Right kidney (tissue), 1 donor: ENCODE measurements at regions not wholly inside any gene's neighbourhood (a gene's known extent, or its start where the extent isn't known, plus 50 kb on each side); places are given as distances from the start of the nearest gene placed in this dataset.
A peak's percentile ranks its signal among the peaks of the same experiment; 100 is the strongest.

ENCODE experiments used
- DNase-seq: peaks from one replicate; pipeline ENCODE4 v3.0.0-alpha.2; 2016

DNA sequence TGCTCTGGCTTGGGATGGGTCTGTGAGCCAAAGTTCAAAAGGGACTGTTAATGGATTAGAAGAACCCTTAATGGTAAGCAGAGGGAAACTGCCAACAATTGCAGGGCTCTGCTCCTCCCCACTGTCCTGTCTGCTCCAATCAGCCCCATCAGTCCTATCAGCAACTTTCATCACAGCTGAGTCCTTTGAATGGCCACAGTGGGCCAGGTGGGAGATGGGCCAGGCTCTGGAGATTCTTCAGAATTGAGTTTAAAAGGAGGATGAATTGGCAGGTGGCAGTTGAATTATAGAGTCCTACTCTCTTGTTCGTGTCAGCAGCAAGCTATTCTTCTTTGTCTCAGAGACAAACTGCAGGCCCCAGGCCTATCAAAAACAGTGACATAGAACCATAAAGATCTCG lies 573.9 kb downstream of the EPHA4 start:
- no peak for DNase-seq

DNA sequence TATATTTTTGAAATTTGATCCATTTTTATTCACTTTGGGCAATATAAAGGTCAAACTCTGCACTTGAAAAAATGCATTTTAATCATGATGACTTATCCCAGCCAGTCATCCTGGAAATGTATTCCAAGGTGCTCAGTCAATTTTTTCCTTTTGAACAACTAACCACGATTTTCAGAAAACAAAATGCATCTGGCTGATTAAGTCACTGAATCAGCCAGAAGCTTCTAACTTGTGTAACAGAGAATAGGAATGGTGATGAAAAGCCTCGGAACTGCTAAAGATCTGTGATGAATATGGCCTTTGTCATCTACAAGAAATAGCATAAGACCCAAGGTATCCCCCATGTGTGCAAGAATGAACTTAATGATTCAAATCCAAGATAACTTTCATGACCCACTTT lies 572.7 kb downstream of the EPHA4 start:
- no peak for DNase-seq

GRCh38 chr2:221001381-221001801 lies 570.7 kb downstream of the EPHA4 start:
- peak; percentile 17 for DNase-seq

- no peak for DNase-seq
Observed at GRCh38 chr2:221002101-221002685, 569.9 kb downstream of the EPHA4 start.

GRCh38 chr2:221005338-221005737 lies 566.8 kb downstream of the EPHA4 start:
- no peak for DNase-seq

GRCh38 chr2:221006084-221006483 lies 566.0 kb downstream of the EPHA4 start:
- DNase-seq = no peak

DNA sequence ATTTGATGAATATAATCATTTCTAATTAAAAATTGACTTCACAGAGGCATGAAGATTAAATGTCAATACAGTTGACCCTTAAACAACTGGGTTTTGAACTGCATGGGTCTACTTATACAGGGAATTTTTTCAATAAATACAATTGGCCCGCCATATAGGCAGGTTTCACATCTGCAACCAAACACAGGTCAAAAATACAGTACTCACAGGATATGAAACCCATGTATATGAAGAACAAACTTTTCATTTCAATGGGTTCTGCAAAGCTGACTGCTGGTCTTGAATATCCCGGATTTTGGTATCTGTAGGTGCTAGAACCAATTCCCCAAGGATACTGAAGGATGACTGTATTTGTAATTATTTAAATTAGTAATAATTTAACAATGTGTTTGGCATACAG lies 555.6 kb downstream of the EPHA4 start:
- DNase-seq = no peak

DNA sequence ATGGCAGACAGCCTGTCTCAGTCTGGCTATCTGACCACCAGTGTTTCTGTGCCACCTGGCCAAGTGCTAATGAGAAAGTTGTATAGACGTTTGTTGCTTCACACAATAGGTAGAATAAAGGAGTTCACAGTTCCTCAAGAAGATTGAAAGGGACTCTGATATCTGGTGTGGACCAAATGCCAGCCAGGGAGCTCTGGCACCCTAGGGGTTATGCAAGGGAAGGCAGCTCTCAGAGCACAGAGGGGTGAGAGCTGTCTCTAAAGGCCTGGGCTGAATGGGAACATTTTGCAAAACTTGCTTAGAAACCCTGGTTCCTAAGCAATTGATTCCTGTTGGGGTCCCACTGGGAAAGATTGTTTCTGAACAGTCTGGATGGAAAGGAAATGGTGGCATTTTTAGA lies 553.8 kb downstream of the EPHA4 start:
- no peak for DNase-seq

GRCh38 chr2:221019668-221020067 lies 552.4 kb downstream of the EPHA4 start:
- DNase-seq = no peak

DNA sequence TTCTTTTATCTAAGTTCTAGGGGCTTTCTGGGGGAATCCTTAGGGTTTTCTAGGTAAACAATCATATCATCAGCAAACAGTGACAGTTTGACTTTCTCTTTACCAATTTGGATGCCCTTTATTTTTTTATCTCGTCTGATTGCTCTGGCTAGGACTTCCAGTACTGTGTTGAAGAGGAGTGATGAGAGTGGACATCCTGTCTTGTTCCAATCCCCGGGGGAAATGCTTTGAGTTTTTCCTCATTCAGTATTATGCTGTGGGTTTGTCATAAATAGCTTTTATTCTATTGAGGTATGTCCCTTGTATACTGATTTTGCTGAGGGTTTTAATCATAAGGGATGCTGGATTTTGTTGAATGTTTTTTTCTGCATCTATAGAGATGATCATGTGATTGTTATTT lies 549.5 kb downstream of the EPHA4 start:
- no peak for DNase-seq

GRCh38 chr2:221025398-221025797 lies 546.7 kb downstream of the EPHA4 start:
- DNase-seq = no peak

DNA sequence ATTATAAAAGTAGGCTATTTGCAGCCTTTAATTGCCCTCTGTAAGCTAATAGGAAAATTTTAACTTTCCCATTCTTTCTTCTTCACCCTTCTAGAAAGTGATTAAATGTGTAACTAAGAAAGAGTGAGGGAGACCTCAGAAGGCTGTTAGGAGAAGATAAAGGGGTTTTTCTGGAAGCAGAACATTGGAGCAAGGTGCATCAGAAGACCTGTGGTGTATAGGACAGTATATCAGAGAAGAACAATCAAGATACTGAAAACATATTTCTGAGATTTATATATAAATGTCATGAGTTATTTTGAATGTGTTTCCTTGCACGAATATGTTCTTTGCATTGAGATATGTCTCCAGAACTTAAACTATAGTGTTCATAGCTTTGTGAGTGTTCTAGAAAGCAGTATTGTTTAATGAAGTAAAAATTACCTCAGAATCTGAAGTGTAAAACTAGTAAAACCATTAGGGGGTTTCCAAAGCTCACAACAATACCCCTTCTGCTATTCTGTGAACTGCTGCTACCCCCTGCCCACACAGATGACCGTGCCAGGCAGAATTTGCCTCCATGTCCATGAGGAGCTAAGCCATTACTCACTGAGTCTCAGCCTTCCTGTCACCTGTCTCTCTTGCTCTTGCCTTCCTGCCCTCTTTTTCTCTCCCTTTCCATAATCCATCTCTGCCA lies 537.9 kb downstream of the EPHA4 start:
- DNase-seq = no peak

DNA sequence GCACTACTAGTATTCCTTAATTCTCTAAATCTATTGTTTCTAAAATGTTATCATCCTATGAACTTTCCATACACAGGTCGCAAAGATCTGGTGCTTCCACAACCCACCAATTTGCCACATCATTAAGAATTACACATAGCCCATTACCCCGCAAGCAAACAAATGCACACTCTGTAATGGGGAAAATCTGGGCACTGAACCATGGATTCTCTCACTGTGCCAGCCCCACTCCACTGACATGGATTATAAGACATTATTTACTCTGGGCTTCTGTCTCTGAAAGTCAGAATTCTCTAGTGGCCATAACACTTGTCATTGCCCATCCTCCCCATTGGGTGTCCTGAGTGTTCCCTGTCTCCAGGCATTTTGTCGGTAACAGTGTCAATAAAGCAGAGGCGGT lies 537.1 kb downstream of the EPHA4 start:
- DNase-seq = no peak

DNA sequence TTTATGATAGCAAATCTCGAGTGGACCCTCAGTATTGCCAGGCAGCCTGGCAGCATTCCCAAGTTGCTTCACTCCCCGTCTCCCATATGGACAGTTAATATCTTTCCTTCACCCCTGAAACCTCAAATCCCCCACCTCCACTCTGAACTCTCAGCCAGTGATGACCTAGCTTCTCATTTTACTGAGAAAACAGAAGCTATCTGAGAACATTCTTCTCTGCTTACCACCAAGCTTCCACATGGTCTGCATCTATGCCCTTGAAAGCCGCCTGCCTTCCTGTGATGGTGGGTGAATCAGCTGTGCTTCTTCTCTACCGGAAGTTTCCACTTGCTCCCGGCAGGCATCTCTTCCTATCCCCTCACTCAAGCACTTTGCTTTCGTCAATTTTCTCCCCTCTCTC lies 529.2 kb downstream of the EPHA4 start:
- DNase-seq = no peak

GRCh38 chr2:221044781-221045180 lies 527.3 kb downstream of the EPHA4 start:
- DNase-seq = no peak

DNA sequence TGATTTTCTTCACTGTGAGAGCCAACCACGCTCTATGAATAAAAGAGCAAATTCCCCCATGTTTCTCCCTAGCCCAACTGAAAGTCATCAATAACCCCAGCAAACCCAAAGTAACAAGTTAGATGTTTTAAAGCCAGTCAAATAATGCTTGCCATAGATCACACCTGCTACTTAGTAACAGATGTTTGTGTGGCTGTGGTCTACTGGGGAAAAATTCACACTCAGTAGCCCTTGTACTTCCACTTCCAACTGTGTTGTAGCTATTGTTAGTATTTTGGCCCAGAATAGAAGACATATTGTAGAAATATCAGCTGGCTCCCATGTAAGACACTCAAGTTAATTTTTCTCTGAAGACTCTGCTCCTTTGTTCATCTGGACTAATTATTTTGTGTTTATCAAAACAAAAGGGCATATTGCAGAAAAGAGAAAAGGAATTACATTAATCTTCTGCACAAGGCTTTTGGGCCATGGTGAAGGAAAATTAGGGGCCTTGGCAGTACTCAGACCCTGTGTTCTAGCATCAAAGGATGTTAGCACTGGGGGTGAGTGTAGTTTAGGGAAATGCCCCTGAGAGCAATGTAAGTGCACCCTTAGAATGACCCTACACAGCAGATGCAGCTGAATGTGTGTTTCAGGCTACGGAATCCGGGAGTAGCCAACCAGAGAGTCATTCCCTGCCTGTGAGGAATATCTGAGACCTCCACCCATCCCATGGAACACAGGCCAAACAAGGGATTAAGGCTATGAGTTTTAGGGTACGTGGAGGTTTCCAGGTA lies 521.9 kb downstream of the EPHA4 start:
- no peak for DNase-seq

GRCh38 chr2:221051162-221051561 lies 520.9 kb downstream of the EPHA4 start:
- no peak for DNase-seq

- no peak for DNase-seq
Observed at GRCh38 chr2:221060376-221060775, 511.7 kb downstream of the EPHA4 start.

DNA sequence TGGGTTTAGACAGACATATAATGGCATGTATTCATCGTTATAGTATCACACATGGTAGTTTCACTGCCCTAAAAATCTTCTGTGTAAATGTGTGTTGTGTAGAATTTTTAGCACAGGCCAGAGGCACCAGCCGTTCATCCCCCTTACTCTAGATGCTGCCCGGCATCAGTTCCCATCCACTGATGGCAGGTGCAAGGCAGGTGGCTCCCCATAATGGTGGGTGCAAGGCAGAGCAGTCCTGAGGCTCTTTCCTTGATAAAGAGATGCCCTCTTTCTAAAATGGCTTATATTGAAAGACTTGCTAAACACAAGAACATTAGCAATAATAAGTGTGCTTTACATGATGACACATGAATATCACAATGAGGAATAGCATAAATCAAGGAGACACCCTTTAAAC lies 508.5 kb downstream of the EPHA4 start:
- no peak for DNase-seq

DNA sequence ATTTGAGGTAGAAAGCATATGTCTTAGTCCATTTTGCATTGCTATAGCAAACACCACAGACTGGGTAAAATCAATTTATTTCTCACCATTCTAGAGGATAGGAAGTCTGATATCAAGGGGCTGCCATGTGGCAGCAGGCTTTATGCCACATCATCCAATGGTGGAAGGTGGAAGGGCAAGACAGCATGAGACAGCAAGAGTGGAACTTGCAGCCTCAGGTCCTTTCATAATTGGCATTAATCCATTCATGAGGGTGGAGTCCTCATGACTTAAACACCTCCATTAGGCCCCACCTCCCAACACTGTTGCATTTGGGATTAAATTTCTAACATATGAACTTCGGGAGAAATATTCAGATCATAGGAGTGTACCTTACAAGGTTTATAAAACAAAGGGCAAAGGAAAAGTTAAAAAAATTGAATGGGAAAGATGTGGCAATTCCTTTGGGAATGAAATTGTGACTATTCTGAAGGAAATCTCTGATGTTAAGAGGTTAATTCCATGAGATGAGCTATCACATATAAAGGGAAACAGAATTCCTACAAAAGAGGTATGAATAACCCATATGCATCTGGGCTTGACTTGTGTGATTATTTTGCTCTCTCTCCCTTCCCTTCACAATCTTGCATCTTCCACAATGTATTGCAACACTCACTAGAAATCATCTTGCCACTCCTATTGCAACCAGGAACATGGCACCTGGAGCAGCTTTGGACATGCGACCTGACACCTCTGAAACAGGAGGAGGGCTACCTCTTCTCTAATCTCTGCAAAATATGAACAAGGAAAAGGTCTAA lies 507.8 kb downstream of the EPHA4 start:
- DNase-seq = no peak

GRCh38 chr2:221064880-221065279 lies 507.2 kb downstream of the EPHA4 start:
- no peak for DNase-seq

DNA sequence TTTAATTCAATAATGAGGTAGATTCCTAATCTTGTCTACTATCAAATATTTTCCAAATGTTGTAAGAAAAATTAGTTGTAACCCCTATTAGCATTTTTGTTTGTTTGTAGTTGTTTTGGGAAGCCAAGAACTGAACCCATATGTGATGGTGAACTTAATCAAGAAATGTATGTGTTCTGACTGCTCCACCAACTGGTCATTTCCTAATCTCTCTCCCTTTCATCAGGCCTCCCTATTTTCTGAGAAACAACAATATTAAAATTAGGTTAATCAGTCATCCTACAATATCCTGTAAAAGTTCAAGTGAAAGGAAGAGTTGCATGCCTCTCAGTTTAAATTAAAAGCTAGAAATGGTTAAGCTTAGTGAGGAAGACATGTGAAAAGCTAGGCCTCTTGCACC lies 504.0 kb downstream of the EPHA4 start:
- DNase-seq = no peak

GRCh38 chr2:221070106-221070505 lies 502.0 kb downstream of the EPHA4 start:
- DNase-seq = no peak
